PC-3 (cell line): ENCODE measurements at regions not wholly inside any gene's neighbourhood (a gene's known extent, or its start where the extent isn't known, plus 50 kb on each side); places are given as distances from the start of the nearest gene placed in this dataset.

Experiments
- ATAC-seq: fragments of 200-7000 bp; cut with Tn5 transposase; 2 replicates; pipeline ENCODE4 v1.9.1; 2020; ENCODE audit warnings: mild to moderate bottlenecking, moderate library complexity
- BruUV-seq: library from RNA; stranded (reverse); fragments of 400-500 nt; replicated peaks from 2 replicates; lab custom pipeline; 2021; lab: Mats Ljungman, UMichigan
- CTCF ChIA-PET: fragments of 300-600 bp; sonication (Branson Sonifier 250); formaldehyde crosslinking; loops from one replicate; lab custom pipeline; 2022; ENCODE audit warnings: antibody characterized with exemption; lab: Charles Lee
- POLR2A ChIA-PET: fragments of 300-600 bp; sonication (Branson Sonifier 250); formaldehyde crosslinking; loops from one replicate; lab custom pipeline; 2022; ENCODE audit warnings: antibody characterized with exemption; ENCODE audit not compliant: unreplicated experiment; lab: Charles Lee
- DNase-seq: peaks from one replicate; pipeline ENCODE4 v3.0.0-alpha.2; 2015
- H2AFZ ChIP-seq: fragments of 300-600 bp; sonication (generic); 2 replicates; pipeline ENCODE4 v1.6.0; 2016; ENCODE audit warnings: antibody characterized with exemption, low read length
- H3F3A ChIP-seq: fragments of 300-600 bp; sonication (generic); one replicate; pipeline ENCODE4 v1.6.0; 2017; ENCODE audit warnings: antibody characterized with exemption, low read length, control low read depth, mild to moderate bottlenecking; ENCODE audit not compliant: unreplicated experiment
- H3K27ac ChIP-seq: fragments of 300-600 bp; sonication (generic); 2 replicates; pipeline ENCODE4 v1.5.1; 2016; ENCODE audit warnings: mild to moderate bottlenecking, low read length
- H3K27me3 ChIP-seq: fragments of 300-600 bp; sonication (generic); 2 replicates; pipeline ENCODE4 v1.6.1; 2016; ENCODE audit warnings: low read length, mixed read lengths
- H3K36me3 ChIP-seq: fragments of 300-600 bp; sonication (generic); 2 replicates; pipeline ENCODE4 v1.6.1; 2016; ENCODE audit warnings: low read depth, mixed run types, low read length, mixed read lengths
- H3K4me1 ChIP-seq: fragments of 300-600 bp; sonication (generic); 2 replicates; pipeline ENCODE4 v1.5.1; 2016; ENCODE audit warnings: low read length; ENCODE audit not compliant: insufficient read depth
- H3K4me2 ChIP-seq: fragments of 300-600 bp; sonication (generic); 2 replicates; pipeline ENCODE4 v1.6.0; 2016; ENCODE audit warnings: low read length
- H3K4me3 ChIP-seq: fragments of 300-600 bp; sonication (generic); 2 replicates; pipeline ENCODE4 v1.5.1; 2016; ENCODE audit warnings: mild to moderate bottlenecking, low read length, mixed read lengths
- H3K79me2 ChIP-seq: fragments of 300-600 bp; sonication (generic); 2 replicates; pipeline ENCODE4 v1.6.1; 2017; ENCODE audit warnings: low read length, mixed read lengths
- H3K9ac ChIP-seq: fragments of 300-600 bp; sonication (generic); 2 replicates; pipeline ENCODE4 v1.6.0; 2016; ENCODE audit warnings: mild to moderate bottlenecking, low read length
- H3K9me2 ChIP-seq: fragments of 300-600 bp; sonication (generic); replicated peaks from 2 replicates; pipeline ENCODE4 v1.6.1; 2016; ENCODE audit warnings: mixed run types, low read length, mixed read lengths
- H3K9me3 ChIP-seq: fragments of 300-600 bp; sonication (generic); 2 replicates; pipeline ENCODE4 v1.6.1; 2016; ENCODE audit warnings: low read length, mixed read lengths
- H4K20me1 ChIP-seq: fragments of 300-600 bp; sonication (generic); 2 replicates; pipeline ENCODE4 v1.6.1; 2016; ENCODE audit warnings: low read length, mixed read lengths
- EZH2 ChIP-seq: fragments of 300-600 bp; sonication (generic); IDR thresholded peaks from one replicate; pipeline ENCODE4 v1.6.1; 2017; ENCODE audit warnings: antibody characterized with exemption, mild to moderate bottlenecking, low read length; ENCODE audit not compliant: unreplicated experiment
- EZH2phosphoT487 ChIP-seq: fragments of 300-600 bp; sonication (generic); IDR thresholded peaks from 2 replicates; pipeline ENCODE4 v1.6.1; 2018; ENCODE audit warnings: mild to moderate bottlenecking, antibody characterized with exemption, low read length, borderline replicate concordance
- intact Hi-C: fragments of 100-400 bp; cut with micrococcal nuclease; formaldehyde crosslinking; loops from 2 replicates; pipeline ENCODE4 v1.9.0; 2023
- TF ChIP-seq, protein P1 (sequence below): fragments of 300-600 bp; sonication (generic); conservative IDR thresholded peaks from 2 replicates; pipeline ENCODE4 v1.5.1; 2017; ENCODE audit warnings: antibody characterized with exemption, low read depth, mild to moderate bottlenecking, low read length

DNA sequence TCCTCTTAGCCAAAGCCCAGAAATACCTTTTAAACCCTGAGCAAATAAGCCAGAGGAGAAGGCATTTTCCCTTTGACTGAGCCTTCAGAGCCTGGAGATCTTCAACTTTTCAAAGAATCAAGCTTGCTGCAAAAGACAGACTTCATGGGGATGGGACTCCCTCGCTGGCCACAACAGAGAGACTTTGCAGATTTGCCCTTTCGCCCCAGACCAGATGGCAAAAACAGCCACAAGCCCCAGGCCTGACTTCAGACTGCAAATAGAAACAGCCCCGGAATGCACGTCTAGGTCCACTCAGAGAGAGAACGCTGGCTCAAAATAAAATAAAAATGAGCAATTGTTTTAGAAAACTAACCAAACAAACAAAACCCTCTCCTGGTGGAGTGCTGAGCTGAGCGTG lies 114.6 kb upstream of the MED13L start:
- Histone ChIP-seq H2AFZ (no peak overlapping the region), H3K36me3 (no peaks in the 10 kb centered on the region), H3K27ac (peak overlapping the region; percentile 95), H3K4me2 (no peak overlapping the region), H3K9me3 (no peaks in the 10 kb centered on the region), H3K27me3 (no peaks in the 10 kb centered on the region), H4K20me1 (no peaks in the 10 kb centered on the region), H3K9me2 (no peaks in the 10 kb centered on the region), H3K79me2 (no peaks in the 10 kb centered on the region), H3K4me1 (peaks cover 34% of the 10 kb centered on the region), H3F3A (peaks cover 8% of the 10 kb centered on the region), H3K4me3 (no peak overlapping the region), H3K9ac (no peak overlapping the region; the same call in 1 of the 2 replicates)
- intact Hi-C loops = loop anchor here (5.0 kb wide), 1 partner anchor 205 kb away; no protein-coding TSS in a partner anchor
- POLR2A ChIA-PET = no interaction called here
- TF ChIP-seq, protein P1, sequence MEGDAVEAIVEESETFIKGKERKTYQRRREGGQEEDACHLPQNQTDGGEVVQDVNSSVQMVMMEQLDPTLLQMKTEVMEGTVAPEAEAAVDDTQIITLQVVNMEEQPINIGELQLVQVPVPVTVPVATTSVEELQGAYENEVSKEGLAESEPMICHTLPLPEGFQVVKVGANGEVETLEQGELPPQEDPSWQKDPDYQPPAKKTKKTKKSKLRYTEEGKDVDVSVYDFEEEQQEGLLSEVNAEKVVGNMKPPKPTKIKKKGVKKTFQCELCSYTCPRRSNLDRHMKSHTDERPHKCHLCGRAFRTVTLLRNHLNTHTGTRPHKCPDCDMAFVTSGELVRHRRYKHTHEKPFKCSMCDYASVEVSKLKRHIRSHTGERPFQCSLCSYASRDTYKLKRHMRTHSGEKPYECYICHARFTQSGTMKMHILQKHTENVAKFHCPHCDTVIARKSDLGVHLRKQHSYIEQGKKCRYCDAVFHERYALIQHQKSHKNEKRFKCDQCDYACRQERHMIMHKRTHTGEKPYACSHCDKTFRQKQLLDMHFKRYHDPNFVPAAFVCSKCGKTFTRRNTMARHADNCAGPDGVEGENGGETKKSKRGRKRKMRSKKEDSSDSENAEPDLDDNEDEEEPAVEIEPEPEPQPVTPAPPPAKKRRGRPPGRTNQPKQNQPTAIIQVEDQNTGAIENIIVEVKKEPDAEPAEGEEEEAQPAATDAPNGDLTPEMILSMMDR = no peak
- TF ChIP-seq EZH2 (no peak), EZH2phosphoT487 (no peak)
- no TSS peak for BruUV-seq
- ATAC-seq (no peak), DNase-seq (no peak)
- CTCF ChIA-PET = interaction anchor here (0.6 kb wide), 1 partner anchor 19 kb away, joined by 9 read pairs; no protein-coding TSS in a partner anchor

DNA sequence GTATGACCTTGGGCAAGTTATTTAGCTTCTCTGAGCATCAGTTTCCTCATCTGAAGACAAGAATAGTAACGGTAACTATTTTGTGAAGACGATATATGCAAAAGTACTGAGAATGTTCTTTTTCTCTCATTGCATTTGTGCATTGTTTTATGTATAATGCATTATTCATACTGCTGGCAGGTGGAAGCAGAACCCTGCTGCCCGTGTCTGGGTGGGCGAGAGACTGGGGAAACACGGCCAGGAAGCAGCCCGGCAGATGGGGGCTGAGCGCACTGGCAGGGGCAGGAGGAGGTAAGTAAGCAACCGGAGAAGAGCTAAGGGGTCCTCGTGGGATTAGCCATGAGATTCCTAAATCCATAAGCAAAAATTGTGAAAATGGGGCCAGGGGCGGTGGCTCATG lies 115.8 kb upstream of the MED13L start:
- no peaks in the 10 kb centered on the region for H3K79me2 ChIP-seq

More for the DNA sequence above, 115.8 kb upstream of the MED13L start:
- H3K4me2 ChIP-seq = no peak overlapping the region
- no peak for TF ChIP-seq EZH2
- no peak for TF ChIP-seq EZH2phosphoT487
- TF ChIP-seq, protein P1 = no peak
- H2AFZ ChIP-seq = no peak overlapping the region
- POLR2A ChIA-PET = no interaction called here
- H3K9me3 ChIP-seq = 0 out of 2 replicates have a peak, but pooled peaks cover 5% of the 10 kb centered on the region
- peaks cover 34% of the 10 kb centered on the region for H3K4me1 ChIP-seq
- H4K20me1 ChIP-seq = no peaks in the 10 kb centered on the region
- H3F3A ChIP-seq = peaks cover 8% of the 10 kb centered on the region
- intact Hi-C loops = loop anchor here (5.0 kb wide), 1 partner anchor 204 kb away; no protein-coding TSS in a partner anchor
- no peak for DNase-seq
- CTCF ChIA-PET = no interaction called here
- H3K9me2 ChIP-seq = no peaks in the 10 kb centered on the region
- H3K27ac ChIP-seq = no peak overlapping the region
- no peak overlapping the region for H3K9ac ChIP-seq
- H3K4me3 ChIP-seq = no peak overlapping the region
- H3K36me3 ChIP-seq = no peaks in the 10 kb centered on the region
- ATAC-seq = no peak
- BruUV-seq = no TSS peak
- no peaks in the 10 kb centered on the region for H3K27me3 ChIP-seq
